OCI-LY3 (cell line): ENCODE measurements at regions not wholly inside any gene's neighbourhood (a gene's known extent, or its start where the extent isn't known, plus 50 kb on each side); places are given as distances from the start of the nearest gene placed in this dataset.

Experiments used
- EZH2phosphoT487 ChIP-seq: fragments of 200-600 bp; shearing (Covaris generic); IDR thresholded peaks from 2 replicates; pipeline ENCODE4 v1.6.1; 2018; ENCODE audit warnings: antibody characterized with exemption, mixed run types, low read depth
- TF ChIP-seq, protein P1 (sequence below): fragments of 200-600, 300-600 bp; sonication (generic); IDR thresholded peaks from 2 replicates; pipeline ENCODE4 v1.5.1; 2014; ENCODE audit warnings: antibody characterized with exemption, low read length, low read depth

DNA sequence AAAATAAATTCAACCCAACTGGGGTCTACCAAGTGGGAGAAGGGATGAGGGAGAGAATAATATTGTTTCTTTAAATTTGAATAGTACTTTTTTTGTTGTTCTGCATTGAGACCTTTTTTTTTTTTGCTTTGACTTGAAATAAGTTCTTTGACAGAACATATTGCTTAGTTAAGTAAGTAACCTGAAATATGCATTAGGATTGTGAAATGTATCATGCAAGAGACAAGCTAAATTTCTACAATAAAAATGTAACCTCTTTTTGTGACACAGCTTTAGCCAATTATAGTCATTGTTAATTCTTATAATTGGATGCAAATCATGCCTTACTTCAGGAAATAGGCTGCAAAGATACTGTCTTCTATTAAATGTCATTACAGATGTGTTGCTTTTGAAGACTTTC is 150.0 kb upstream of the GOT2 start:
- TF ChIP-seq, protein P1, sequence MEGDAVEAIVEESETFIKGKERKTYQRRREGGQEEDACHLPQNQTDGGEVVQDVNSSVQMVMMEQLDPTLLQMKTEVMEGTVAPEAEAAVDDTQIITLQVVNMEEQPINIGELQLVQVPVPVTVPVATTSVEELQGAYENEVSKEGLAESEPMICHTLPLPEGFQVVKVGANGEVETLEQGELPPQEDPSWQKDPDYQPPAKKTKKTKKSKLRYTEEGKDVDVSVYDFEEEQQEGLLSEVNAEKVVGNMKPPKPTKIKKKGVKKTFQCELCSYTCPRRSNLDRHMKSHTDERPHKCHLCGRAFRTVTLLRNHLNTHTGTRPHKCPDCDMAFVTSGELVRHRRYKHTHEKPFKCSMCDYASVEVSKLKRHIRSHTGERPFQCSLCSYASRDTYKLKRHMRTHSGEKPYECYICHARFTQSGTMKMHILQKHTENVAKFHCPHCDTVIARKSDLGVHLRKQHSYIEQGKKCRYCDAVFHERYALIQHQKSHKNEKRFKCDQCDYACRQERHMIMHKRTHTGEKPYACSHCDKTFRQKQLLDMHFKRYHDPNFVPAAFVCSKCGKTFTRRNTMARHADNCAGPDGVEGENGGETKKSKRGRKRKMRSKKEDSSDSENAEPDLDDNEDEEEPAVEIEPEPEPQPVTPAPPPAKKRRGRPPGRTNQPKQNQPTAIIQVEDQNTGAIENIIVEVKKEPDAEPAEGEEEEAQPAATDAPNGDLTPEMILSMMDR = no peak
- TF ChIP-seq EZH2phosphoT487 = no peak
